Pancreas (tissue), 10 donors: ENCODE measurements at regions not wholly inside any gene's neighbourhood (a gene's known extent, or its start where the extent isn't known, plus 50 kb on each side); places are given as distances from the start of the nearest gene placed in this dataset.
A peak's percentile ranks its signal among the peaks of the same experiment; 100 is the strongest.
"Not testable (repeated sequence)": the region's sequence is repeated elsewhere in the genome, so short reads cannot be mapped to it uniquely, and the experiment has no call there.

ENCODE experiments used
- ATAC-seq, 4 donors: fragments of 200-7000 bp; cut with Tn5 transposase; one replicate each; pipeline versions ENCODE4 v1.8.0 to v1.9.1; 2020; ENCODE audit warnings: mild to moderate bottlenecking in 4 of 4, moderate library complexity in 4 of 4
- DNase-seq, 6 donors: peaks; one replicate each; pipeline ENCODE4 v3.0.0-alpha.2; 2020
- FAIRE-seq: peaks from 2 replicates; lab custom pipeline; 2012; peaks lifted over from hg19 to GRCh38; lab: Jason Lieb, UNC
- H3K27ac ChIP-seq, 4 donors: fragments of 200-600 bp; sonication (generic); 1 replicate in 3 of 4; 2 replicates in 1 of 4; pipeline versions ENCODE4 v1.5.0 to v1.8.0; 2020
- H3K27me3 ChIP-seq, 4 donors: fragments of 200-600 bp; one replicate each; pipeline ENCODE4 v1.8.0; 2021
- H3K36me3 ChIP-seq, 3 donors: fragments of 200-600 bp; sonication (generic) in 1 of 3; one replicate each; pipeline versions ENCODE4 v1.5.0 to v1.8.0; 2020 to 2021
- H3K4me1 ChIP-seq, 3 donors: fragments of 200-600 bp; one replicate each; pipeline ENCODE4 v1.8.0; 2021
- H3K4me3 ChIP-seq, 4 donors: fragments of 200-600 bp; sonication (generic) in 2 of 4; one replicate each; pipeline versions ENCODE4 v1.5.0 to v1.8.0; 2020 to 2021
- H3K9me3 ChIP-seq, 4 donors: fragments of 200-600 bp; one replicate each; pipeline ENCODE4 v1.8.0; 2021
- WGBS, 2 donors: extraction: QIAGEN DNeasy Blood & Tissue Kit; methylation state at CpG; one replicate each; pipeline ENCODE4 v1.1.7; 2013; 5-methylcytosine and 5-hydroxymethylcytosine counted together
- intact Hi-C, 3 donors: fragments of 100-400 bp; cut with DNase I; formaldehyde crosslinking; loops; one replicate each; pipeline versions ENCODE4 v1.11.1 to v1.14.2; 2022
- TF ChIP-seq, protein P1 (sequence below), 4 donors: fragments of 200-600 bp; sonication (generic) in 3 of 4; IDR thresholded peaks; one replicate each; pipeline versions ENCODE4 v1.5.0 to v1.8.0; 2021; ENCODE audit warnings: antibody characterized with exemption in 4 of 4
- donor health status: healthy with polysubstance abuse.
- donor health status: DM: no; HTN: no; CAD: no; lungs with moderate emphysema.
- donor health status: DM: no; HTN: no; CAD: no.
- donor health status: control.
- donor health status: control.
- donor health status: Bipolar disorder and iron deficiency.
- donor health status: DM: yes; HTN: yes; CAD: no.
- donor health status: DM: no; HTN: no; CAD: no.
- donor health status: DM: no; HTN: no; CAD: no.
- donor health status: DM: yes; HTN: yes; CAD: no.

DNA sequence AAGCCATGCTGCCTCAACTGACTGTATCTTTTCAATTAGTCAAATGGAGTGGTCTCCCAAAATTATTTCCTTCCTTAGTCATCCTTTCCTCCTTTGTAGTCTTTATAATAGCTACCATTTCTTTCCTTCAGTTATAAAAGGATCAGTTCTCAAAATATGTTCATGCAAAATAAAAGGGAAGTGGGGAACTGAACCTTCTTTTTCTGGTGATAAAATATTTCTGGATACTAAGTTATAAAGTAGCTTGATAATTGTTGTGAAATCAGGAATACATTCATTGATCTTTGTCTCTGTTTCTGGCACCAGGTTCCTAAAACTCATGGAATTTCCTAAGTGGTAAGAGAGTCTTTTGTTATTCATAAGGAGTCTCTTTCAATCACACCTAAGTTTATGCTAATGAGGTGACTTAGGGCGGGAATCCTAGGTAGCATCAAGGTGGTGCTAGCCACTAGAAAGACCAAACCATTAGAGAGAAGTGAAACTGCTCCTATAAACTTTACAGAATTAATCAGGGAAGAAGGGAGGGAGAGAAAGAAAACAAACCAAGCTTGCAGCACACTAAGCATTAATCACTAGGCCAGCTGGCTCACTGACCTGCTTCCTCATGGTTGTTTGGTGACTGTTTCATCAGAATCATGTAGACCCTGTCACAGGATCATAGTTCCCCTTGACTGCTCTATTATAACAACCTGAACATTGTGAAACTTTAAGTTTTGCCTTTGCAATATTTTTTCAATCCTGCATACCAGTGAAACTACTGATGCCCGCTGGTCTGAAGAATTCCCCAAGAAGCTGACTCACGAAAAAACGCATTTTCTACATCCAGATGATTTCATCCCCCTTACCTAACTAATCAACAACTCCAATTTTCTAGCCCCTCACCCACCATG is 161.6 kb upstream of the PTBP2 start:
- intact Hi-C loops, result no loop called here
- TF ChIP-seq, protein P1, sequence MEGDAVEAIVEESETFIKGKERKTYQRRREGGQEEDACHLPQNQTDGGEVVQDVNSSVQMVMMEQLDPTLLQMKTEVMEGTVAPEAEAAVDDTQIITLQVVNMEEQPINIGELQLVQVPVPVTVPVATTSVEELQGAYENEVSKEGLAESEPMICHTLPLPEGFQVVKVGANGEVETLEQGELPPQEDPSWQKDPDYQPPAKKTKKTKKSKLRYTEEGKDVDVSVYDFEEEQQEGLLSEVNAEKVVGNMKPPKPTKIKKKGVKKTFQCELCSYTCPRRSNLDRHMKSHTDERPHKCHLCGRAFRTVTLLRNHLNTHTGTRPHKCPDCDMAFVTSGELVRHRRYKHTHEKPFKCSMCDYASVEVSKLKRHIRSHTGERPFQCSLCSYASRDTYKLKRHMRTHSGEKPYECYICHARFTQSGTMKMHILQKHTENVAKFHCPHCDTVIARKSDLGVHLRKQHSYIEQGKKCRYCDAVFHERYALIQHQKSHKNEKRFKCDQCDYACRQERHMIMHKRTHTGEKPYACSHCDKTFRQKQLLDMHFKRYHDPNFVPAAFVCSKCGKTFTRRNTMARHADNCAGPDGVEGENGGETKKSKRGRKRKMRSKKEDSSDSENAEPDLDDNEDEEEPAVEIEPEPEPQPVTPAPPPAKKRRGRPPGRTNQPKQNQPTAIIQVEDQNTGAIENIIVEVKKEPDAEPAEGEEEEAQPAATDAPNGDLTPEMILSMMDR (IDR thresholded peaks at IDR 0.05), result no peak
- 63 to 64% methylated on average over 4 of the region's 4 CpGs for WGBS, 2 donors
- no peak for FAIRE-seq
- Histone ChIP-seq H3K9me3 (no peaks in the 10 kb centered on the region), H3K36me3 (no peaks in the 10 kb centered on the region), H3K4me1 (no peaks in the 10 kb centered on the region), H3K27ac (no peak overlapping the region), H3K4me3 (no peak overlapping the region), H3K27me3 (no peaks in the 10 kb centered on the region)
- DNase-seq, result no peak
- peak in 3 of 4 donors; percentile 29 to 72 (median 38) for ATAC-seq

DNA sequence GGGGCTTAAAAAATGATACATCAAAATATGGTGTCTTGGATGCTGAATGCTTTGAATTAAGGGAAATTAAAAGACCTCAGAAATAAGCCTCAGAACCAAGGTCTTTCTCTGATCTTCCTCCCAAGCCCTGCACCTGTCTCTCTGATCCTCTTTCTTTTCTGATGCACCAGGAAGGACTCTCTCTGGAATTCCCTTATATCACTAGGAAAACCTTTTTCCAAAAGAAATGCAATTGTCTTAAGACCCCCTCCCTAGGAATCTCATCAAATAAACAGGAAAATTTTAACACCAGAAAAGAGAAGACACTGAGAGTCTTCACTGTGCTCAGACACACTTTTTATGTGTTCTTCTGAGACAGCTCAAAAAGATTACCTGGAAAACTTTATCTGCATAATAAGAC is 159.5 kb upstream of the PTBP2 start:
- ATAC-seq (no peak), DNase-seq (no peak), FAIRE-seq (no peak)
- no peaks in the 10 kb centered on the region for H3K4me1 ChIP-seq
- no peaks in the 10 kb centered on the region for H3K9me3 ChIP-seq
- no peak overlapping the region for H3K27ac ChIP-seq
- intact Hi-C loops, result no loop called here
- no peak overlapping the region for H3K4me3 ChIP-seq
- no peaks in the 10 kb centered on the region for H3K36me3 ChIP-seq
- no peaks in the 10 kb centered on the region for H3K27me3 ChIP-seq
- TF ChIP-seq, protein P1 (IDR thresholded peaks at IDR 0.05), result no peak

DNA sequence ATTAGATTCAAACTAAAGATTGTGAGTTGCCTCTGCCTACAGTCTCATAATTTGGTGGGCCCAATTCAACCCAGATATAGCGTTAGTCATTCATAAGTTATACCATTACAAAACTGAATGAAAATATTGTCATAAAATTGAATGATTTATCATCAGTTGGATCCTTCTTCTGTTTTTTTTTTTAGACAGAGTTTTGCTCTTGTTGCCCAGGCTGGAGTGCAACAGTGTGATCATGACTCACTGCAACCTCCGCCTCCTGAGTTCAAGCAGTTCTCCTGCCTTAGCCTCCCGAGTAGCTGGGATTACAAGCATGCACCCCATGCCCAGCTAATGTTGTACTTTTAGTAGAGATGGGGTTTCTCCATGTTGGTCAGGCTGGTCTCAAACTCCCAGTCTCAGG is 157.2 kb upstream of the PTBP2 start:
- ATAC-seq, H3K9me3 ChIP-seq, H3K27me3 ChIP-seq, intact Hi-C loops, H3K4me3 ChIP-seq, H3K27ac ChIP-seq, H3K4me1 ChIP-seq, DNase-seq, FAIRE-seq, H3K36me3 ChIP-seq: not testable (repeated sequence)
- WGBS, 2 donors, result 74 to 82% methylated on average over 3 of the region's 3 CpGs

DNA sequence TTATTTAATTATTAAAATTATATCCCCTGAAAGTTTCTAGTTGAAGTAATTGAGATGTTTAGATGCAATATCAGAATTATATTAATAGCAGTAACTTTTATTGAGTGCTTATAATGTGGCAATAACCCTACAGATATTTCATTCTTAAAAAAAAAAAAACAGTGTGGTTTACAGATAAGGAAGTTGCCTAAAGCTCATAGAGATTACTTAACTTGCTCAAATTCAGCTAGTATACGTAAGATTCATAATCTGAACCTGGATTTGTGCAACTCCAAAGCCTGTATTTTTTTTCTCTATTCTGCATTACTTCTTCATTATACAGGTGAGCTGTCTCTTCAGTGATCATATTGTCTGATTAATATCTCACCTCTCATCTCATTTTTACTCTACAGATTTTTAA is 156.0 kb upstream of the PTBP2 start:
- Histone ChIP-seq H3K36me3 (no peaks in the 10 kb centered on the region), H3K9me3 (no peaks in the 10 kb centered on the region), H3K27ac (no peak overlapping the region), H3K4me1 (no peaks in the 10 kb centered on the region), H3K27me3 (no peaks in the 10 kb centered on the region), H3K4me3 (no peak overlapping the region)
- intact Hi-C loops, result no loop called here
- ATAC-seq, result no peak
- 80 to 82% methylated on average over 1 of the region's 1 CpG for WGBS, 2 donors
- DNase-seq, result no peak
- FAIRE-seq, result no peak
- TF ChIP-seq, protein P1 (IDR thresholded peaks at IDR 0.05), result no peak

DNA sequence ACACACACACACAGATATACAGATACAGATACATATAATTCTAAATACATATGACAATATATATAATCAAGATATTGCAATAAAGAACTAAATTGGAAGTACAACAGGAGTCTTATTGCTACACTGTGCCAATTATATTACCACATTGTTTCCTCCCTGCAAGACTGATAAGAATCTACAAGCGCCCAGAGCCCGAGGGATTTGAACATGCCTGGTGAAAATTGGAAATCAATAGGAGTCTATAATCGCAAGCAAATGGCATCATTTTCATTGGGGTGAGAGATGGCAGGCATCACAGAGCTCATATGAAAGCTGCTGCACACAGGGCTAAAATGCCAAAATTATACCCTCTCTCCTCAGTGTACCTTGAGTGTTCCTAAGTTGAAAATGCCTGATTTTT is 152.9 kb upstream of the PTBP2 start:
- WGBS, 2 donors, result 15 to 26% methylated on average over 3 of the region's 3 CpGs
- ATAC-seq (no peak), FAIRE-seq (no peak), DNase-seq (no peak)
- TF ChIP-seq, protein P1 (IDR thresholded peaks at IDR 0.05), result no peak
- no peaks in the 10 kb centered on the region for H3K27me3 ChIP-seq
- H3K4me1 ChIP-seq, result no peaks in the 10 kb centered on the region
- H3K4me3 ChIP-seq, result no peak overlapping the region
- intact Hi-C loops, result no loop called here
- no peak overlapping the region for H3K27ac ChIP-seq
- H3K36me3 ChIP-seq, result no peaks in the 10 kb centered on the region
- H3K9me3 ChIP-seq, result no peaks in the 10 kb centered on the region
